ENCODE measurements at regions not wholly inside any gene's neighbourhood (a gene's known extent, or its start where the extent isn't known, plus 50 kb on each side); places are given as distances from the start of the nearest gene placed in this dataset.

DNA sequence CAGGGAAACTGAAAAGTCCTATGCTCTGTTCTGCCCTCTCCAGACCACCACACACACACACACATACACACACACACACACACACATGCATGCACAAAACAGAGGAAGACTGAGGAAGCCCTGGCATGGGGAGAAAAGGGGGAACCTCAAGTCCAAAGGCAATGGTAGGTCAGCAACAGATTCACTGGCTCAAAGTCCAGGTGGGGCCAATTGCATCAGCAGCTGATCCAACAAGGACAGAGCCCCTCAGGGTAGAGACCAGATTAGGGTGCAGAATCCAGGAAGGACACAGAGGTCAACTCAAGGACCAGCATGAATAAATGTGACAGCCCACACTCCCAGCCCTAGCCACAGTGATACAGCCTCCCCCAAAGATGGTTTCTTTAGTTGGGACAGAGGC, 425.0 kb upstream of the SOX5 start:
- TF ChIP-seq, protein P1, sequence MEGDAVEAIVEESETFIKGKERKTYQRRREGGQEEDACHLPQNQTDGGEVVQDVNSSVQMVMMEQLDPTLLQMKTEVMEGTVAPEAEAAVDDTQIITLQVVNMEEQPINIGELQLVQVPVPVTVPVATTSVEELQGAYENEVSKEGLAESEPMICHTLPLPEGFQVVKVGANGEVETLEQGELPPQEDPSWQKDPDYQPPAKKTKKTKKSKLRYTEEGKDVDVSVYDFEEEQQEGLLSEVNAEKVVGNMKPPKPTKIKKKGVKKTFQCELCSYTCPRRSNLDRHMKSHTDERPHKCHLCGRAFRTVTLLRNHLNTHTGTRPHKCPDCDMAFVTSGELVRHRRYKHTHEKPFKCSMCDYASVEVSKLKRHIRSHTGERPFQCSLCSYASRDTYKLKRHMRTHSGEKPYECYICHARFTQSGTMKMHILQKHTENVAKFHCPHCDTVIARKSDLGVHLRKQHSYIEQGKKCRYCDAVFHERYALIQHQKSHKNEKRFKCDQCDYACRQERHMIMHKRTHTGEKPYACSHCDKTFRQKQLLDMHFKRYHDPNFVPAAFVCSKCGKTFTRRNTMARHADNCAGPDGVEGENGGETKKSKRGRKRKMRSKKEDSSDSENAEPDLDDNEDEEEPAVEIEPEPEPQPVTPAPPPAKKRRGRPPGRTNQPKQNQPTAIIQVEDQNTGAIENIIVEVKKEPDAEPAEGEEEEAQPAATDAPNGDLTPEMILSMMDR (IDR thresholded peaks at IDR 0.05; ENCODE audit: insufficient read depth, low read length), result no peak
- H3K4me3 ChIP-seq (ENCODE audit: low read depth, low read length), result no peak overlapping the region
- DNase-seq (ENCODE audit: low read depth), result no peak

DNA sequence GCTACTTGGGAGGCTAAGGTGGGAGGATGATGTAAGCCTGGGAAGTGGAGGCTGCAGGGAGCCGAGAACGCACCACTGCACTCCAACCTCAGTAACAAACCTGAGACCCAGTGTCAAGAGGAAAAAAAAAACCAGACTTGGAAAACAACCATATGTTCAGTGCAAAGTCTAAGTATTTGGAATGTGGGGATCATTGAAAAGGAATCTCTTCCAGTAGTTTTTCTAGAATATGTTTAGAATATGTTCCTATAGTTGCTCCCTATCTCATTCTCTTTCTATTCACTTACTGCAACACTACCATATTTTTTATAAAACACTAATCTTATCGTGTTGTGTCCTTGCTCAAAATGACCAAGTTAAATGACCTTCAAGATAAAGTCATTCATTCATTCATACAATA, 423.5 kb upstream of the SOX5 start:
- H3K4me3 ChIP-seq (ENCODE audit: low read depth, low read length), result no peak overlapping the region
- DNase-seq (ENCODE audit: low read depth), result no peak
- TF ChIP-seq, protein P1 (IDR thresholded peaks at IDR 0.05; ENCODE audit: insufficient read depth, low read length), result no peak

DNA sequence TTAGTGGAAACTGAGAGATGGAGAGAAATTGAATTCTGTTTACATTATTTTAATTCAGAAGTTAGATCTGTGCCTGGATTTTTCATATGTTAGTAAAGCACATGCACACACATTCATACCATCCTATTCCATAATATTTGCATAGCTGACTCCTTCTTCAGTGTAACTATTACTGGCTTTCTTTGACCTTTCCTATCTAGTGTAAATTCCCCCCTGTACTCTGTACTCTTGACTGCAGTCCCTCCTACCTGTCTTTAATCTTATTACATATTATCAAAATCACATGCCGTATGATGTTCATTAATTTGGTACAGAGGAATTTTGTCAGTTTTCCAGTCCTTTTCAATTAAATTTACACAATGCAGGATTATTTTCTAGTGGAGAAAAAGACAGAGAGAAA, 417.0 kb upstream of the SOX5 start:
- no peak for DNase-seq (ENCODE audit: low read depth)
- H3K4me3 ChIP-seq (ENCODE audit: low read depth, low read length), result no peak overlapping the region
- TF ChIP-seq, protein P1 (IDR thresholded peaks at IDR 0.05; ENCODE audit: insufficient read depth, low read length), result no peak

DNA sequence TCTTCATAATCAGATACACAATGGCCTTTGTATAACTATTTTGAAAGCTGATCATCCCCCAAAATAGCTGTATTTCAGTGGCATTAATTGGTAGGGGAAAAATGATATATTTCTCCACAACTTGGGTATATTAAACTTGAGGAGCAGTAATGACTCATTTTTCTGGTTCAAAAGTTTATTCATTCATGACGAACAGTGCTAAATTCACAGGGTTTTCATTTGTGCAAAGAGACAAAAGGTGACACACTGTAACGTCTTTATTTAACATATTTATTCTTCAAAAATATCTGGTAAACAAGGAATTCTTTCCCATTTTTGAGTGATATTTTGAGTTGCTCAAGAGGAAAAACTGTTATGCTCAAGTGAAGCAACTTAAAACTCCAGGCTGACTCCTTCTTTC, 415.5 kb upstream of the SOX5 start:
- H3K4me3 ChIP-seq (ENCODE audit: low read depth, low read length), result no peak overlapping the region
- DNase-seq (ENCODE audit: low read depth), result no peak
- TF ChIP-seq, protein P1 (IDR thresholded peaks at IDR 0.05; ENCODE audit: insufficient read depth, low read length), result no peak

DNA sequence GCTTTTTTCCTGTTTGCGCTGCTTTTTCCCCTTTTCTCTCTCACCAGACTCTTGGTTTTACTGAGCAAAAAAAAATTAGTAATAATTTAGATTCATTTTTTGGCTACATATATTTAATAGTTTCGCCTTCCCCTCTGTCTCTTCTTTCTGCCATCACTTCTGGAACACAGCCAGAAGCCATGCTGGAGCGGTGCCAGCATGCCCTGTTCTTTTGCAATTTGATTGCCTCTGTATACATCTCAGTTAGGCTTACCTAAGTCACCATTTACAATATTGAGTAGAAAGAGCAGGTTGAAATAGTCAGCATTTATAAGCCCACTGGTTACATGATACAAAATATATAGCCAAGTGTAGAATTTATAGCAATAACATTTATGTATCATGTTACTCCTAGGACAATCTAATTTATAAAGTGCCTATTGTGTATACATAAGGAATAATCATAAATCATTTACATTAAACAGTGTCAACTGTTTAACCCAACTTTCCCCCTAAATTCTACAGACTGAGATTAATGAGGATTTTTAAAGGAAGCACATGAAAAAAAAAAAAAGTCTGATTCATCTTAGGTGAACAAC, 413.8 kb upstream of the SOX5 start:
- TF ChIP-seq, protein P1 (IDR thresholded peaks at IDR 0.05; ENCODE audit: insufficient read depth, low read length), result no peak
- DNase-seq (ENCODE audit: low read depth), result no peak
- no peak overlapping the region for H3K4me3 ChIP-seq (ENCODE audit: low read depth, low read length)

DNA sequence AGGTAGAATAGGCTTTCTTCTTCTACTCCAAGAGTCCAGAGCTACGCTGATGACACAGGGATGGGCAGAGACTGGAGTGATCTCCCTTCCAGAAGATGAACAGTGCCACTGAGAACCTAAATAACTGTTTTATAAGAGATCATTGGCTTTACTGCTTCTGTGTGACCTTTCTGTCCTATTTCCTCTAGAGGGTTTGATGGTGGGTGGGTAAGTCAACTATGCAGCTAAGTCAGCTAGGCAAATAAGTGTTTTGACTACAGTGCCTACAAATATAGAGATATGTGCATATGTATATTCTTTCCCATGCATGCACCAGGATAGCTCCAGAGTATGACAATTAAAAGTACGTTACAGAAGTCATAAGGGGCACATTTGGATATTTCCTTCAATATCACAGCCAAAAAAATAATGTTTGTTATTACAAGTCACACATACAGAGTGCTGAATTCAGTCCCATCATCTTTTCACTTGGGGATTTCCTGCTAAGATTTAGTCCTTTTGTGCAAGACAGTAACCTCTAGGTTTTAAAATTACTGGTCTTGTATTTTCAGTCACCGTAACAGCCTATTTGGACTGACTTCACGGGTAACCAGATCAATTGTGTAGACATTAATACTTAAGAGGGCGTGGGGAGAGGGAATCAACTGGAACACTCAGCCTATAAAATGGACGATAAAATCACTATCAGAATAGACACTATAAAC, 412.6 kb upstream of the SOX5 start:
- TF ChIP-seq, protein P1 (IDR thresholded peaks at IDR 0.05; ENCODE audit: insufficient read depth, low read length), result no peak
- DNase-seq (ENCODE audit: low read depth), result no peak
- no peak overlapping the region for H3K4me3 ChIP-seq (ENCODE audit: low read depth, low read length)

Data from fibroblast of the aortic adventitia (primary cell).